ENCODE measurements at regions not wholly inside any gene's neighbourhood (a gene's known extent, or its start where the extent isn't known, plus 50 kb on each side); places are given as distances from the start of the nearest gene placed in this dataset.

DNA sequence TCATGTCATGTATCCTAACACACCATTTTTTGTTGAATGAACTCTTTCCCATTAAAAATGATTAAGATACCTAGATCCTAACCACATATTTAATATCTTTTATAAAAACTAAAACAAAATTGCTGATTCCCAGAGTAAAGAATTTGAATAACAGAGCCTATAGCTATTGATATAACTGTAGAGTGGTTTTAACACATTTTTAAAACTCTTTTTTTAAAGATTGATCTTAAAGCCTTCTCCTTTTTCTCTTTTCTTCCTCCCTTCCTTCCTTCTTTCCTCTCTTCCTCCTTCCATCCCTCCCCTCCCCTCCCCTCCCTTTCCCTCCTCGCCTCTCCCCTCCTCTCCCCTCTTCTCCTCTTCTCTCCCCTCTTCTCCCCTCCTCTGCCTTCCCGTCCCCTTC lies 605.4 kb upstream of the FZD8 start:
- TF ChIP-seq POLR2A (IDR thresholded peaks at IDR 0.05), result no peak
- TF ChIP-seq, protein P1, sequence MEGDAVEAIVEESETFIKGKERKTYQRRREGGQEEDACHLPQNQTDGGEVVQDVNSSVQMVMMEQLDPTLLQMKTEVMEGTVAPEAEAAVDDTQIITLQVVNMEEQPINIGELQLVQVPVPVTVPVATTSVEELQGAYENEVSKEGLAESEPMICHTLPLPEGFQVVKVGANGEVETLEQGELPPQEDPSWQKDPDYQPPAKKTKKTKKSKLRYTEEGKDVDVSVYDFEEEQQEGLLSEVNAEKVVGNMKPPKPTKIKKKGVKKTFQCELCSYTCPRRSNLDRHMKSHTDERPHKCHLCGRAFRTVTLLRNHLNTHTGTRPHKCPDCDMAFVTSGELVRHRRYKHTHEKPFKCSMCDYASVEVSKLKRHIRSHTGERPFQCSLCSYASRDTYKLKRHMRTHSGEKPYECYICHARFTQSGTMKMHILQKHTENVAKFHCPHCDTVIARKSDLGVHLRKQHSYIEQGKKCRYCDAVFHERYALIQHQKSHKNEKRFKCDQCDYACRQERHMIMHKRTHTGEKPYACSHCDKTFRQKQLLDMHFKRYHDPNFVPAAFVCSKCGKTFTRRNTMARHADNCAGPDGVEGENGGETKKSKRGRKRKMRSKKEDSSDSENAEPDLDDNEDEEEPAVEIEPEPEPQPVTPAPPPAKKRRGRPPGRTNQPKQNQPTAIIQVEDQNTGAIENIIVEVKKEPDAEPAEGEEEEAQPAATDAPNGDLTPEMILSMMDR (IDR thresholded peaks at IDR 0.05), result no peak
